Hepatocyte (in vitro differentiated cells): ENCODE measurements at regions not wholly inside any gene's neighbourhood (a gene's known extent, or its start where the extent isn't known, plus 50 kb on each side); places are given as distances from the start of the nearest gene placed in this dataset.

Experiments used
- DNase-seq: peaks from one replicate; pipeline ENCODE4 v3.0.0-alpha.2; 2016; ENCODE audit warnings: low spot score
- H2AFZ ChIP-seq: fragments of 200-600 bp; sonication (generic); 2 replicates; pipeline ENCODE4 v1.6.0; 2016; ENCODE audit warnings: antibody characterized with exemption, mild to moderate bottlenecking
- H3K27ac ChIP-seq: fragments of 200-600 bp; sonication (generic); 2 replicates; pipeline ENCODE4 v1.5.1; 2016; ENCODE audit warnings: mild to moderate bottlenecking
- H3K27me3 ChIP-seq: fragments of 200-600 bp; sonication (generic); 2 replicates; pipeline ENCODE4 v1.6.1; 2016
- H3K36me3 ChIP-seq: fragments of 200-600 bp; sonication (generic); replicated peaks from 2 replicates; pipeline ENCODE4 v1.5.1; 2016; ENCODE audit warnings: low read depth; ENCODE audit not compliant: insufficient read depth
- H3K4me1 ChIP-seq: fragments of 200-600 bp; sonication (generic); 2 replicates; pipeline ENCODE4 v1.5.1; 2016; ENCODE audit warnings: mild to moderate bottlenecking, moderate library complexity; ENCODE audit not compliant: insufficient read depth
- H3K4me2 ChIP-seq: fragments of 200-600 bp; sonication (generic); 2 replicates; pipeline ENCODE4 v1.6.0; 2016
- H3K4me3 ChIP-seq: fragments of 200-600 bp; sonication (generic); 2 replicates; pipeline ENCODE4 v1.5.1; 2016; ENCODE audit warnings: mild to moderate bottlenecking
- H3K79me2 ChIP-seq: fragments of 200-600 bp; sonication (generic); 2 replicates; pipeline ENCODE4 v1.6.0; 2017; ENCODE audit warnings: mild to moderate bottlenecking
- H3K9me2 ChIP-seq: fragments of 200-600 bp; sonication (generic); replicated peaks from 2 replicates; pipeline ENCODE4 v1.6.0; 2017; ENCODE audit warnings: mild to moderate bottlenecking; ENCODE audit not compliant: insufficient read depth
- H3K9me3 ChIP-seq: fragments of 200-600 bp; sonication (generic); 2 replicates; pipeline ENCODE4 v1.5.1; 2016; ENCODE audit warnings: low read depth, mild to moderate bottlenecking
- H4K20me1 ChIP-seq: fragments of 200-600 bp; sonication (generic); 2 replicates; pipeline ENCODE4 v1.6.0; 2016; ENCODE audit warnings: mild to moderate bottlenecking; ENCODE audit not compliant: insufficient read depth, poor library complexity, severe bottlenecking
- EZH2 ChIP-seq: fragments of 200-600 bp; sonication (generic); IDR thresholded peaks from 2 replicates; pipeline ENCODE4 v1.6.1; 2016; ENCODE audit warnings: antibody characterized with exemption, mild to moderate bottlenecking, borderline replicate concordance
- EZH2phosphoT487 ChIP-seq: fragments of 200-600 bp; sonication (generic); IDR thresholded peaks from one replicate; pipeline ENCODE4 v1.6.1; 2018; ENCODE audit warnings: antibody characterized with exemption, mild to moderate bottlenecking, low read depth, moderate library complexity; ENCODE audit not compliant: unreplicated experiment, severe bottlenecking
- WGBS: methylation state at CpG from one replicate; pipeline ENCODE4 v1.1.6; 2016; ENCODE audit warnings: low lambda C conversion rate; ENCODE audit errors: missing lambda C conversion rate; 5-methylcytosine and 5-hydroxymethylcytosine counted together
- TF ChIP-seq, protein P1 (sequence below): fragments of 200-600 bp; sonication (generic); IDR thresholded peaks from 2 replicates; pipeline ENCODE4 v1.5.1; 2016; ENCODE audit warnings: antibody characterized with exemption, mild to moderate bottlenecking; ENCODE audit not compliant: poor library complexity

DNA sequence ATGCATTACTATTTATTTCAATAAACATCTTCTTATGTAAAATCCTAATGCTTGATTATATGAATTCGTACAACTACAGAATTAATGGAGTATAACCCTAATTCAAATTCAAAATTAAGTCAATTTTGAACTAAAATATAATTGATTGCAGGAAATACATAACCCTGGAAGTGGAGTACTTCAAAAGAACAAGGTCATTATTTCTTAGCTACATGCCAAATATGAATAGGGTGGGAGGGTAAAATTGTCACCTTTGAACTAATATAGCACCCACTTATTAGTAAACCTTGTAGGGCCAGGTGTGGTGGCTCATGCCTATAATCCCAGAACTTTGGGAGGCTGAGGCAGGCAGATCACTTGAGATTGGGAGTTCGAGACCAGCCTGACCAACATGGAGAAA, 895.4 kb upstream of the ACVR2A start:
- Histone ChIP-seq H3K36me3 (no peaks in the 10 kb centered on the region), H3K9me2 (no peaks in the 10 kb centered on the region), H3K9me3 (no peaks in the 10 kb centered on the region), H3K27ac (no peak overlapping the region), H2AFZ (no peak overlapping the region), H3K79me2 (no peaks in the 10 kb centered on the region), H3K27me3 (no peaks in the 10 kb centered on the region), H3K4me3 (no peak overlapping the region), H3K4me2 (no peak overlapping the region), H3K4me1 (no peaks in the 10 kb centered on the region), H4K20me1 (no peaks in the 10 kb centered on the region)
- no peak for DNase-seq
- WGBS: 92% methylated on average over 2 of the region's 2 CpGs
- TF ChIP-seq EZH2phosphoT487: no peak
- no peak for TF ChIP-seq EZH2
- TF ChIP-seq, protein P1, sequence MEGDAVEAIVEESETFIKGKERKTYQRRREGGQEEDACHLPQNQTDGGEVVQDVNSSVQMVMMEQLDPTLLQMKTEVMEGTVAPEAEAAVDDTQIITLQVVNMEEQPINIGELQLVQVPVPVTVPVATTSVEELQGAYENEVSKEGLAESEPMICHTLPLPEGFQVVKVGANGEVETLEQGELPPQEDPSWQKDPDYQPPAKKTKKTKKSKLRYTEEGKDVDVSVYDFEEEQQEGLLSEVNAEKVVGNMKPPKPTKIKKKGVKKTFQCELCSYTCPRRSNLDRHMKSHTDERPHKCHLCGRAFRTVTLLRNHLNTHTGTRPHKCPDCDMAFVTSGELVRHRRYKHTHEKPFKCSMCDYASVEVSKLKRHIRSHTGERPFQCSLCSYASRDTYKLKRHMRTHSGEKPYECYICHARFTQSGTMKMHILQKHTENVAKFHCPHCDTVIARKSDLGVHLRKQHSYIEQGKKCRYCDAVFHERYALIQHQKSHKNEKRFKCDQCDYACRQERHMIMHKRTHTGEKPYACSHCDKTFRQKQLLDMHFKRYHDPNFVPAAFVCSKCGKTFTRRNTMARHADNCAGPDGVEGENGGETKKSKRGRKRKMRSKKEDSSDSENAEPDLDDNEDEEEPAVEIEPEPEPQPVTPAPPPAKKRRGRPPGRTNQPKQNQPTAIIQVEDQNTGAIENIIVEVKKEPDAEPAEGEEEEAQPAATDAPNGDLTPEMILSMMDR: no peak

- Histone ChIP-seq H3K9me3 (no peaks in the 10 kb centered on the region), H2AFZ (no peak overlapping the region), H3K9me2 (no peaks in the 10 kb centered on the region), H3K79me2 (no peaks in the 10 kb centered on the region), H3K27me3 (no peaks in the 10 kb centered on the region), H3K27ac (no peak overlapping the region), H3K4me2 (no peak overlapping the region), H3K4me3 (no peak overlapping the region), H3K36me3 (no peaks in the 10 kb centered on the region), H4K20me1 (no peaks in the 10 kb centered on the region), H3K4me1 (peaks cover 10% of the 10 kb centered on the region)
- WGBS: 82% methylated on average over 4 of the region's 4 CpGs
- no peak for TF ChIP-seq EZH2
- no peak for TF ChIP-seq EZH2phosphoT487
- TF ChIP-seq, protein P1: no peak
- DNase-seq: no peak
Observed at GRCh38 chr2:146944601-146945000, 900.2 kb upstream of the ACVR2A start.

DNA sequence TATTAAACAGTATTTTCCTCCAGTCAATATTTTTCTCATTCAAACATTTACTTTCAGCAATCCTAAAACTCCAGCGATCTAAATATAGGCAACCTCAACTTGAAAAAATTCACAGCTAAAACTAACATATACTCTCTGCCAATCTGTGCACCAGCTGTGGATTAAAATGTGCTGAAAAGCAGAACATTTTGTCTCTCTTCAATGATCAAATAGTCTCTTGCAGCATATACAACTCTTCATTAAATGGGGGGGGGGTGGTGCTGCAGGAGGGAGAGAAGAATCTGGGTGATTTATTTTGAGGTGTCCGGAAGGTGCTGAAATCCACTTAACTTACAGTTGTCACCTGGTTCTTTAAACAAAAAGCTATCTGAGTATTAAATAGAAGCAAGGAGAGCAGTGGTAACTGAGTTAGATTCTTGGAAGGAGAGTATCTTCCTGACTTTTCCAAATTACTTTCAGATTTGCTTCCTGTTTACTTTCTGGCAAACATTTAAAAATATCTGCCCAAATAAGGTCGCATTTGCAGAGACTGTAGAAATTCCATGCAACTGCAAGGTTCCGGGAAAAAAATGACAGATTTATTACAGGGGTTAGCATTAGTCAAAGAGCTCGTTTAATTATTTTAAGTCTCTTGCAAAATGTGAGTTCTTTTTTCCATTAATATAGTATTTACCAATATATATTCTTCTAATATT, 904.7 kb upstream of the ACVR2A start:
- Histone ChIP-seq H3K4me3 (no peak overlapping the region), H3K4me2 (peak overlapping the region; percentile 57)

More for the DNA sequence above, 904.7 kb upstream of the ACVR2A start:
- H3K27ac ChIP-seq: peak overlapping the region; percentile 69
- H3K27me3 ChIP-seq: no peaks in the 10 kb centered on the region
- H4K20me1 ChIP-seq: no peaks in the 10 kb centered on the region
- no peaks in the 10 kb centered on the region for H3K36me3 ChIP-seq
- no peaks in the 10 kb centered on the region for H3K9me2 ChIP-seq
- 54% methylated on average over 5 of the region's 5 CpGs for WGBS
- no peak for DNase-seq
- no peak overlapping the region for H2AFZ ChIP-seq
- H3K4me1 ChIP-seq: peaks cover 13% of the 10 kb centered on the region
- no peaks in the 10 kb centered on the region for H3K9me3 ChIP-seq
- H3K79me2 ChIP-seq: no peaks in the 10 kb centered on the region
- TF ChIP-seq, protein P1: no peak
- no peak for TF ChIP-seq EZH2
- TF ChIP-seq EZH2phosphoT487: no peak
